SH-SY5Y (cell line): ENCODE measurements at regions not wholly inside any gene's neighbourhood (a gene's known extent, or its start where the extent isn't known, plus 50 kb on each side); places are given as distances from the start of the nearest gene placed in this dataset.
A peak's percentile ranks its signal among the peaks of the same experiment; 100 is the strongest.

Source experiments
- GATA2 ChIP-seq: IDR thresholded peaks from 2 replicates; pipeline ENCODE4 v1.6.1; 2011; ENCODE audit warnings: mild to moderate bottlenecking, low read depth, low read length
- GATA3 ChIP-seq: IDR thresholded peaks from 2 replicates; pipeline ENCODE4 v1.6.1; 2011; ENCODE audit warnings: low read depth, mild to moderate bottlenecking, low read length, moderate library complexity

- TF ChIP-seq GATA3 (no peak), GATA2 (no peak)
Measured at GRCh38 chr9:88818495-88819201, 172.6 kb upstream of the S1PR3 start.

DNA sequence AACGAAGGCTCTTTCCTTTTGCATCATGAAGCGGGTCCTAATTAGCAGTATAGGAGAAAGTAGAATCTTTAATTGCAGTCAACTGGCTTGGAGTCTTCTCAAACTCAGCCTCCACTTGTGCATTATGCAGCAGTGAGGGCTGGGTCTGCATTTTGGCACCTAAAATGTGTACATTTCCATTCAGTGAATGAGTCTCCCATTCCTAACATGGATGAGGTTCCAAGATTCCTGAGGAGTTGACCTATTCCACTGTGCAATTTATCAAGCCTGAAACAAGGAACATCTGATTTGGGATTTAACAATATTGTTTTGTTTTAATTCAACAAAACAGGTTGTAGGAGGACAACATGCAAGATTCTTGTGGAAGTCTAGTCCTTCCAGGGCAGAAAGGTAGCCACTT lies 171.8 kb upstream of the S1PR3 start:
- TF ChIP-seq GATA3: no peak
- TF ChIP-seq GATA2: no peak

DNA sequence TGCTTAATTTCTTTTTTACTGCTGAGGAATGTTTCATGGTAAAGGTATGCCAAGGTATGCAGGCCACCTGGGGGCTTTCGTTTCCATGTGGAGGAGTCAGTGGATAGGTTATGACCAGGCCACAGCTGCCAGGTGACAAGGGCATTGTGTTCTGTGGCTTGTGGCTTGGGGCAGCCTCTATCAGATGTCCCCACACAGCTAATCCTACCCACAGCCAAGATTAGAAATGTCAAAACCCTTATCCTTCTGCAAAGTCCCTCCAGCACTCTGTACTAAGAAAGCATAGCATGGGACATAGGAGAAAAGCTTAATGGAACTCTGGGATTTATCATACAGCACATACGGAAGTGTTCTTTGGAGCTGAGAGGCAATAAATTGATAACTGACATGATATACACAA lies 171.2 kb upstream of the S1PR3 start:
- TF ChIP-seq GATA2 (peak; percentile 69), GATA3 (peak; percentile 61; the same call in 1 of the 2 replicates)

DNA sequence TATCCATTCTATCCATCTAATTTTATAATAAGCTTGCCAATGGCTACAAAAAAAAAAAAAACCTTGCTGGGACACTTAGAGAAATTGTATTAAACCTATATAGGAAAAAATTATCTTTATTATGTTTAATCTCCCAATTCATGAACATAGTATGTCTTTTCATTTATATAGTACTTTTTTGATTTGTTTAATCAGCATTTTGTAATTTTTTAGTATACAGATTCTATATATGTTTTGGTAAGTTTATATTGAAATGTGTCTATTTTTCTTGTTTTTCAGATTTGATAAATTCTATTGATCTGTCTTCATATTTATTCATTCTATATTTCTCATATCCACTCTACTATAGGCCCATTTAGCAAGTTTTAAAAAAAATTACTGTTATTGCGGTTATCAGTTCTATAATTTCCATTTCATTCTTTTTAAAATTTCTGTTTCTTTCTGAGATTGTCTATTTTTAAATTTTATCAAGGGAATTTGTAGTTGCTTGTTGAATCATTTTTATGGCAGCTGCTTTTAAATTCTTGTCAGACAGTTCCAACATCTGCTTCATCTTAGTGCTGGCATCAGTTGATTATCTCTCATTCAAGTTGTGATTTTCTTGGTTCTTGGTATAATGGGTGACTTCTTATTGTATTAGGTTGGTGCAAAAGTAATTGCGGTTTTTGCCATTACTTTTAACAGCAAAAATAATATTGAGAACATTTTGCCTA lies 170.1 kb upstream of the S1PR3 start:
- TF ChIP-seq GATA2: no peak
- TF ChIP-seq GATA3: no peak

GRCh38 chr9:88821746-88822106 lies 169.5 kb upstream of the S1PR3 start:
- TF ChIP-seq GATA3: no peak
- no peak for TF ChIP-seq GATA2

DNA sequence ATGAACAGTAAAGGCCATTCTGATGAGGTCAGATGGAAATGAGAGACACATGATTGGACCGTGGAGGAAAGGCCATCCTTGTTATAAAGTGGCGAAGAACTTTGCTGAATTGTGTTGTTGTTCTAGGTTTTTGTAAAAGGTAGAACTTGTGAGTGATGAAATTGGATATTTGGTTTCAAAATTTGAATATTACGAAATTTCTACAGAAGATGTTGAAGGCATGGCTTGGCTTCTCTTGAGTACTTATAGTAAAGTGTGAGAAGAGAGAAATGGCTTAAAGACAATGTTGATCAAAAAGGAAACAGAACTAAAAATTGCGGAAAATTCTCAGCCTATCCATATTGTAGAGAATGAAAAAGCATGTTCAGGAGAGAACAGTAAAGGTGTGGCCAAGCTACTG lies 166.6 kb upstream of the S1PR3 start:
- no peak for TF ChIP-seq GATA3
- no peak for TF ChIP-seq GATA2

DNA sequence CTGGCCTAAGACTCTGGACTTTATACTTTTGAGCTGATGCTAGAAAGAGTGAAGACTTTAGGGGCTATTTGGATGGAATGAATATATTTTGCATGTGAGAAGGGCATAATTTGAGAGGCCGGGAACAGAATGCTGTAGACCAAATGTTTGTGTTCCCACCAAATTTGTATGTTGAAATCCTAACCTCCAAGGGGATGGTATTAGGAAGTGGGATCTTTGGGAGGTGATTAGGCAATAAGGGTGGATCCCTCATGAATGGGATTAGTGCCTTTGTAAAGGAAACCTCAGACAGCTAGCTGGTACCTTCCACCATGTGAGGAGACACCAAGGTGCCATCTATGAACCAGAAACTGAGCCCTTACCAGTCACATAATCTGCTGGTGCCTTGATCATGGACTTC lies 165.1 kb upstream of the S1PR3 start:
- TF ChIP-seq GATA2: no peak
- TF ChIP-seq GATA3: no peak

- no peak for TF ChIP-seq GATA2
- TF ChIP-seq GATA3: no peak
Measured at GRCh38 chr9:88826771-88827181, 164.5 kb upstream of the S1PR3 start.

DNA sequence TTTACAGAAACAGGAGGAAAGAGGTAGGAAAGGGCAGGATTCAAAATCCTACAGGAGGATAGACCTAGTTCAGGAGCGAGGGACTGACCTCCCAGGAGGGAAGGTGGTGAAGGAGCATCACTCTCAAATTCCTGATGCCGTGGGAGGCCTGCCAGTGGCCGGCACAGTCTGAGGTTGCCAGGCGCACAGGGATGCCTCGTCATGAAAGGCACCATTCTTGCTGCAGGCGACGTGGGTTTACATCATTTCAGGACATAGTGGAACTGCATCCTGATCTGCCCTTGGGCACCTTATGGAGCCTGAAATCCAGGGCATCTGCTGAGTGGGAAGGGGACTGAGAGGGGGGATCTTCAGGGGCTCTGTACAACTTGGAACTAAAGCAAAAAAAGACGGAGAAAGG lies 163.2 kb upstream of the S1PR3 start:
- TF ChIP-seq GATA2 (no peak), GATA3 (no peak)

GRCh38 chr9:88828492-88828974 lies 162.7 kb upstream of the S1PR3 start:
- TF ChIP-seq GATA2 (peak; percentile 97), GATA3 (peak; percentile 97)

GRCh38 chr9:88829276-88829675 lies 162.0 kb upstream of the S1PR3 start:
- no peak for TF ChIP-seq GATA2
- TF ChIP-seq GATA3: no peak

GRCh38 chr9:88831713-88832407 lies 159.4 kb upstream of the S1PR3 start:
- TF ChIP-seq GATA2 (no peak), GATA3 (no peak)

DNA sequence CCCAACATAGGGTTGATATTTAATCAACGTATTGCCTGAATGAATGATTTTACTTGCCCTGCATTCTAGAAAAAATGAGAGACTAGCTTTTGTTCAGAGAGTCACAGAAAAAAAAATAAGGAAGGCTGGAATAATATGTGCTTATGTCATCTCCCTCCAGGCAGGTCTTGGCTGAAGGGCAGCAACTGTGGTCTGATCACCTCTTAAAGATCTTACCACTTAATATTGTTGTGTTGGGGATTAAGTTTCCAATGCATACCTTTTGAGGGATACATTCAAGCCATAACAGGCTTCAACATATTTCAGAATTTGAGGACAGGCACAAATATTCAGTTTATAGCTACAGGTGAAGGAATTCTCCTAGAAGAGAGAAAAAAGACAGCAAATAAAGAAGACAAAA lies 157.3 kb upstream of the S1PR3 start:
- no peak for TF ChIP-seq GATA2
- no peak for TF ChIP-seq GATA3

GRCh38 chr9:88835038-88835466 lies 156.2 kb upstream of the S1PR3 start:
- TF ChIP-seq GATA2: no peak
- TF ChIP-seq GATA3: no peak
